ACC112 (cell line): ENCODE measurements at regions not wholly inside any gene's neighbourhood (a gene's known extent, or its start where the extent isn't known, plus 50 kb on each side); places are given as distances from the start of the nearest gene placed in this dataset.
"Not testable (repeated sequence)": the region's sequence is repeated elsewhere in the genome, so short reads cannot be mapped to it uniquely, and the experiment has no call there.

Experiments used
- H2AFZ ChIP-seq: fragments of 200-600 bp; sonication (generic); one replicate; pipeline ENCODE4 v1.6.0; 2017; ENCODE audit warnings: antibody characterized with exemption, low read length; ENCODE audit not compliant: unreplicated experiment
- H3K27ac ChIP-seq: fragments of 200-600 bp; sonication (generic); 2 replicates; pipeline ENCODE4 v1.5.1; 2014; ENCODE audit warnings: low read depth, mild to moderate bottlenecking, antibody characterized with exemption, low read length, moderate library complexity
- H3K27me3 ChIP-seq: fragments of 200-600 bp; sonication (generic); 2 replicates; pipeline ENCODE4 v1.6.1; 2014; ENCODE audit warnings: mild to moderate bottlenecking, antibody characterized with exemption, low read length, moderate library complexity, mixed read lengths; ENCODE audit not compliant: insufficient read depth
- H3K36me3 ChIP-seq: fragments of 200-600 bp; sonication (generic); 2 replicates; pipeline ENCODE4 v1.6.1; 2016; ENCODE audit warnings: mild to moderate bottlenecking, antibody characterized with exemption, low read length, moderate library complexity, mixed read lengths; ENCODE audit not compliant: insufficient read depth
- H3K4me1 ChIP-seq: fragments of 200-600 bp; sonication (generic); one replicate; pipeline ENCODE4 v1.6.1; 2016; ENCODE audit warnings: low read length, mixed read lengths; ENCODE audit not compliant: insufficient read depth, unreplicated experiment, control insufficient read depth
- H3K4me3 ChIP-seq: fragments of 200-600 bp; sonication (generic); 2 replicates; pipeline ENCODE4 v1.5.1; 2014; ENCODE audit warnings: mild to moderate bottlenecking, low read depth, low read length
- H3K79me2 ChIP-seq: fragments of 200-600 bp; sonication (generic); one replicate; pipeline ENCODE4 v1.6.0; 2016; ENCODE audit warnings: low read length; ENCODE audit not compliant: control insufficient read depth, unreplicated experiment, insufficient read depth

- Histone ChIP-seq H2AFZ (no peak overlapping the region), H3K4me3 (no peak overlapping the region), H3K27me3 (no peaks in the 10 kb centered on the region), H3K4me1 (peaks cover 17% of the 10 kb centered on the region), H3K36me3 (no peaks in the 10 kb centered on the region), H3K27ac (no peak overlapping the region), H3K79me2 (no peaks in the 10 kb centered on the region)
Measured at GRCh38 chr6:112912416-112913101, 565.4 kb downstream of the RFPL4B start.

GRCh38 chr6:112919744-112920143, 572.6 kb downstream of the RFPL4B start:
- not testable (repeated sequence) for H3K36me3 ChIP-seq, H3K4me1 ChIP-seq, H3K79me2 ChIP-seq, H3K27me3 ChIP-seq, H3K4me3 ChIP-seq, H2AFZ ChIP-seq, H3K27ac ChIP-seq

GRCh38 chr6:112920994-112921393, 573.9 kb downstream of the RFPL4B start:
- H3K4me3 ChIP-seq = no peak overlapping the region

GRCh38 chr6:112923940-112924587, 576.9 kb downstream of the RFPL4B start:
- H2AFZ ChIP-seq = no peak overlapping the region
- no peak overlapping the region for H3K4me3 ChIP-seq
- H3K4me1 ChIP-seq = no peaks in the 10 kb centered on the region
- H3K79me2 ChIP-seq = no peaks in the 10 kb centered on the region
- no peaks in the 10 kb centered on the region for H3K27me3 ChIP-seq
- H3K27ac ChIP-seq = no peak overlapping the region
- no peaks in the 10 kb centered on the region for H3K36me3 ChIP-seq

More at GRCh38 chr6:112920994-112921393, 573.9 kb downstream of the RFPL4B start:
- Histone ChIP-seq H3K79me2 (no peaks in the 10 kb centered on the region), H3K27ac (no peak overlapping the region), H3K27me3 (no peaks in the 10 kb centered on the region), H2AFZ (no peak overlapping the region), H3K36me3 (no peaks in the 10 kb centered on the region), H3K4me1 (no peaks in the 10 kb centered on the region)

DNA sequence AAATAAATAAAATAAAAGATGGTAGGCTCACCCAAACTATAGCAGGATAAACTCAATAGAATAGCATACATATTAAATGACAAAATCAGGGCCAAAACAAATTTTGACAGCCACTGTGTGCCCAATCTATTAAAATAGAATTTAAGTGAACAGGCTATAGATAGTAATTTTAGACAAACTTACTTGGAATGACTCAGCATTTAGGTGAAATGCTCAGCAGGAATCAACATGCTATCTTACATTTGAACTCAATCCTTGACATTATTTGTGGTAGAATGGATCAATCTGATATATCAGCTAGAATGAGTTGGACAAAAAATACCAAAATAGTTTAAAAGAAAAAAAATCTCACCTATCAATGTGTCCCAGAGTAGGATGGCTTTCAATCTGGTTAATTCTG, 578.6 kb downstream of the RFPL4B start:
- Histone ChIP-seq H3K36me3 (no peaks in the 10 kb centered on the region), H3K27ac (no peak overlapping the region), H2AFZ (no peak overlapping the region), H3K4me3 (no peak overlapping the region), H3K27me3 (no peaks in the 10 kb centered on the region), H3K79me2 (no peaks in the 10 kb centered on the region), H3K4me1 (no peaks in the 10 kb centered on the region)

- Histone ChIP-seq H3K27me3 (no peaks in the 10 kb centered on the region), H3K4me3 (no peak overlapping the region), H3K4me1 (peaks cover 9% of the 10 kb centered on the region), H3K27ac (no peak overlapping the region), H3K79me2 (no peaks in the 10 kb centered on the region), H2AFZ (no peak overlapping the region), H3K36me3 (no peaks in the 10 kb centered on the region)
Measured at GRCh38 chr6:112927641-112928320, 580.7 kb downstream of the RFPL4B start.

- Histone ChIP-seq H3K27me3 (no peaks in the 10 kb centered on the region), H3K4me1 (peaks cover 22% of the 10 kb centered on the region), H2AFZ (no peak overlapping the region), H3K79me2 (no peaks in the 10 kb centered on the region), H3K27ac (no peak overlapping the region), H3K36me3 (no peaks in the 10 kb centered on the region), H3K4me3 (no peak overlapping the region)
Measured at GRCh38 chr6:112929641-112930040, 582.5 kb downstream of the RFPL4B start.

DNA sequence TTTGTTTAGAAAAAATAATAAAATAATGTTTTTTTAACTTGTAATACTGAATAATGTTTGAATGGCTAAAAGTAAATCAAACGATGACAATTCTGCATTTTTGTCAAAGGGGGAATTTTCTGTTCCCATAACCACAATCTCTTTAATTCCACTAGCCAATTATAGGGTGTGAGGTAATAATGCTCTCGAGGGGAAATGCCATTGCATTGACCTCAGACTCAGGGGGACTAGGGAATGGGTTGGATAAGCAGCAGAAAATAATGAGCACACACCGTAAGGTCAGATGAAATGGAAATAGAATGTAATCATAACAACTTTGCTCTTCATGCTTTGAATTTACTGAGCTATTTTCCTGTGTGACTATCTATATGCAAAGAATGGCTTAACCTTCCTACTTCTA, 584.7 kb downstream of the RFPL4B start:
- Histone ChIP-seq H3K27ac (no peak overlapping the region), H2AFZ (no peak overlapping the region), H3K36me3 (no peaks in the 10 kb centered on the region), H3K27me3 (no peaks in the 10 kb centered on the region), H3K79me2 (no peaks in the 10 kb centered on the region), H3K4me1 (peaks cover 37% of the 10 kb centered on the region), H3K4me3 (no peak overlapping the region)

DNA sequence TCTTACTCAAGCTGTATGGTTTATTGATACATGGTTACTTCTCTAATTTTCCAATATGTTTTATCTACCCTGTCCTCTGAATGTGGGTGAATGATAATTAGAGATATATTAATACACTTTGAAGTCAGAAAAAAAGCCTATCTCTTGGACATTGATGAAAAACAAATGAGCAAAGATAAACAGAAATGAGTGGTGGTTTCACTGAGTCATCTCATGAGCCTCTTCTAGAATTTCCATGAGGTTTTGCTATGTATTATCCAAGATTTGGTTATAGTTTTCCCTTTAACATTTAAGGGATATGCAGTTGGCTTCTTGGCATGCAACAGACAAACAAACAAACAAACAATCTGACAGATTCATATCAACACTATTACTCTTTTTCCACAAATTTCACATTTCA, 586.8 kb downstream of the RFPL4B start:
- Histone ChIP-seq H3K27ac (no peak overlapping the region), H3K36me3 (no peaks in the 10 kb centered on the region)

DNA sequence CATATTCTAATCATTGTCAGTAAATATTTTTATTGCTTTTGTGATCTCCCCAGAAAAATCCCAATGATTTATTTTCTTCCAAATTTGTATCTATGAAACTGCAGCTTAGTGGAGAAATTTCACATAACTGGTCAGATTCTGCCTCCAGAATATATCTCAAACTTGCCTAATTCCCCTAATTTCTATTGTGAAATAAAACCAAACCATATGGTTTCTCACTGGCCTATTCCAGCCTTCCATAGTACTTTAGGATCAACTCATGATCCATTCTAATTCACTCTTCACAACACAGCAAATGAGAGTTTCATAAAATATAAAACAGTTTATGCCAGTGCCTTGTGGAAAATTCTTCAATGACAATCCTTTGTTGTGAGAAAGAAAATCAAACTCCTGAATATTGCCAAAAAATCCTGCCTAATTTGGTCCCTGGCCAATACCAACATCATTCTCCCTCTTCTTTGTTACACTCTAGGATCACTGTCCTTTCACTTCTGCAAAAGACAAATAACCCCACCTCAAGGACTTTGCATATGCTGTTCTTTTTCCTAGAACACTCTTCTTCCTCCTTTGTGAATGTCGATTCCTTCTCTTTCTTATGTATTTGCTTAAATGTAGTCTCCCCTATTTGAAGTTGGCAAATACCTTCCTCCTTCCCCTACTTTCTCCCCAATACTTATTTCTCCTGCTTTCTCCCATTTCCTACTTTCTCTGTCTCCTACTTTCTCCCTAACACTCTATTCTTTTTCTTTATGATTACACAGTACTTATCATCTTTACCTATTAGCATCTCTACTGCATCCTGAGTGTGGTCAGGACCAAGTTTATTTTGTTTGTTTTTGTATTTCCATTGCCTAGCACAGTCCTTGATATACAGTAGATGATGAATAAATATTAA, 587.5 kb downstream of the RFPL4B start:
- Histone ChIP-seq H3K79me2 (no peaks in the 10 kb centered on the region), H3K27ac (no peak overlapping the region), H2AFZ (no peak overlapping the region), H3K4me3 (no peak overlapping the region), H3K27me3 (no peaks in the 10 kb centered on the region), H3K36me3 (no peaks in the 10 kb centered on the region), H3K4me1 (peaks cover 51% of the 10 kb centered on the region)

More for the DNA sequence above, 586.8 kb downstream of the RFPL4B start:
- H3K27me3 ChIP-seq = no peaks in the 10 kb centered on the region
- H3K4me3 ChIP-seq = no peak overlapping the region
- peaks cover 45% of the 10 kb centered on the region for H3K4me1 ChIP-seq
- no peaks in the 10 kb centered on the region for H3K79me2 ChIP-seq
- H2AFZ ChIP-seq = no peak overlapping the region
